Immature natural killer cell (primary cell): ENCODE measurements at regions not wholly inside any gene's neighbourhood (a gene's known extent, or its start where the extent isn't known, plus 50 kb on each side); places are given as distances from the start of the nearest gene placed in this dataset.

Experiments
- DNase-seq, 3 donors: peaks; one replicate each; pipeline ENCODE4 v3.0.0; 2022; ENCODE audit warnings: mixed read lengths in 1 of 3
- H3K27ac Mint-ChIP-seq, 6 donors: one replicate each; pipeline ENCODE4 v1.8.0; 2020; ENCODE audit warnings: mixed read lengths in 6 of 6, mild to moderate bottlenecking in 5 of 6, inconsistent platforms in 4 of 6, moderate library complexity in 3 of 6
- H3K27me3 Mint-ChIP-seq, 3 donors: one replicate each; pipeline ENCODE4 v1.8.0; 2020 to 2021; ENCODE audit warnings: low read depth in 3 of 3, mild to moderate bottlenecking in 3 of 3, mixed read lengths in 3 of 3, moderate library complexity in 3 of 3, inconsistent platforms in 1 of 3
- H3K36me3 Mint-ChIP-seq, 3 donors: one replicate each; pipeline ENCODE4 v1.8.0; 2020; ENCODE audit warnings: mixed read lengths in 3 of 3, inconsistent platforms in 2 of 3, mild to moderate bottlenecking in 2 of 3
- H3K4me1 Mint-ChIP-seq, 2 donors: one replicate each; pipeline ENCODE4 v1.8.0; 2020; ENCODE audit warnings: inconsistent platforms in 2 of 2, mild to moderate bottlenecking in 2 of 2, mixed read lengths in 2 of 2, moderate library complexity in 1 of 2
- H3K4me3 Mint-ChIP-seq, 5 donors: one replicate each; pipeline ENCODE4 v1.8.0; 2020; ENCODE audit warnings: mild to moderate bottlenecking in 5 of 5, mixed read lengths in 5 of 5, inconsistent platforms in 3 of 5, moderate library complexity in 3 of 5
- H3K9me3 Mint-ChIP-seq, 6 donors: one replicate each; pipeline ENCODE4 v1.8.0; 2020; ENCODE audit warnings: mild to moderate bottlenecking in 6 of 6, mixed read lengths in 6 of 6, inconsistent platforms in 4 of 6, moderate library complexity in 3 of 6

GRCh38 chr18:75612456-75612855, 185.0 kb upstream of the SMIM21 start:
- no peak overlapping the region for H3K27ac Mint-ChIP-seq
- DNase-seq: no peak
- peaks cover 0 to 3% (median 2%) of the 10 kb centered on the region in 3 donors for H3K27me3 Mint-ChIP-seq
- peaks cover 0 to 5% (median 0%) of the 10 kb centered on the region in 6 donors for H3K9me3 Mint-ChIP-seq
- H3K36me3 Mint-ChIP-seq: peaks cover 0 to 3% (median 0%) of the 10 kb centered on the region in 3 donors
- no peaks in the 10 kb centered on the region for H3K4me1 Mint-ChIP-seq
- no peak overlapping the region for H3K4me3 Mint-ChIP-seq

- Mint-ChIP-seq H3K9me3 (peaks cover 0 to 1% (median 0%) of the 10 kb centered on the region in 6 donors), H3K4me1 (no peaks in the 10 kb centered on the region), H3K27ac (no peak overlapping the region), H3K36me3 (no peaks in the 10 kb centered on the region), H3K4me3 (no peak overlapping the region), H3K27me3 (peaks cover 0 to 2% (median 2%) of the 10 kb centered on the region in 3 donors)
- no peak for DNase-seq
Observed at GRCh38 chr18:75607701-75608100, 180.2 kb upstream of the SMIM21 start.

- H3K27ac Mint-ChIP-seq: no peak overlapping the region
- H3K36me3 Mint-ChIP-seq: no peaks in the 10 kb centered on the region
- no peaks in the 10 kb centered on the region for H3K4me1 Mint-ChIP-seq
- peaks cover 0 to 4% (median 2%) of the 10 kb centered on the region in 3 donors for H3K27me3 Mint-ChIP-seq
- no peak for DNase-seq
- H3K4me3 Mint-ChIP-seq: no peak overlapping the region
- peaks cover 15 to 27% (median 20%) of the 10 kb centered on the region in 6 donors for H3K9me3 Mint-ChIP-seq
Observed at GRCh38 chr18:75592527-75592926, 165.0 kb upstream of the SMIM21 start.

- H3K9me3 Mint-ChIP-seq: peaks cover 10 to 20% (median 15%) of the 10 kb centered on the region in 6 donors
- H3K36me3 Mint-ChIP-seq: no peaks in the 10 kb centered on the region
- no peak overlapping the region for H3K4me3 Mint-ChIP-seq
- DNase-seq: no peak
- H3K27me3 Mint-ChIP-seq: peaks cover 0 to 5% (median 0%) of the 10 kb centered on the region in 3 donors
- no peak overlapping the region for H3K27ac Mint-ChIP-seq
- H3K4me1 Mint-ChIP-seq: no peaks in the 10 kb centered on the region
Observed at GRCh38 chr18:75588412-75588811, 160.9 kb upstream of the SMIM21 start.

- Mint-ChIP-seq H3K27me3 (peaks cover 0 to 5% (median 0%) of the 10 kb centered on the region in 3 donors), H3K4me1 (no peaks in the 10 kb centered on the region), H3K4me3 (no peak overlapping the region), H3K27ac (no peak overlapping the region), H3K9me3 (peaks cover 3 to 7% (median 5%) of the 10 kb centered on the region in 6 donors), H3K36me3 (no peaks in the 10 kb centered on the region)
- no peak for DNase-seq
Observed at GRCh38 chr18:75587131-75587530, 159.6 kb upstream of the SMIM21 start.

GRCh38 chr18:75586130-75586889, 158.8 kb upstream of the SMIM21 start:
- no peaks in the 10 kb centered on the region for H3K4me1 Mint-ChIP-seq
- no peak overlapping the region for H3K27ac Mint-ChIP-seq
- no peak overlapping the region for H3K4me3 Mint-ChIP-seq
- peaks cover 0 to under 1% (median 0%) of the 10 kb centered on the region in 6 donors for H3K9me3 Mint-ChIP-seq
- H3K27me3 Mint-ChIP-seq: peaks cover 0 to 5% (median 0%) of the 10 kb centered on the region in 3 donors
- H3K36me3 Mint-ChIP-seq: no peaks in the 10 kb centered on the region
- no peak for DNase-seq

GRCh38 chr18:75582940-75583339, 155.4 kb upstream of the SMIM21 start:
- no peak for DNase-seq
- H3K4me1 Mint-ChIP-seq: no peaks in the 10 kb centered on the region
- no peak overlapping the region for H3K27ac Mint-ChIP-seq
- no peak overlapping the region for H3K4me3 Mint-ChIP-seq
- H3K36me3 Mint-ChIP-seq: no peaks in the 10 kb centered on the region
- no peaks in the 10 kb centered on the region for H3K9me3 Mint-ChIP-seq
- peaks cover 0 to 5% (median 0%) of the 10 kb centered on the region in 3 donors for H3K27me3 Mint-ChIP-seq

- Mint-ChIP-seq H3K27ac (no peak overlapping the region), H3K9me3 (no peaks in the 10 kb centered on the region), H3K27me3 (peaks cover 0 to 5% (median 2%) of the 10 kb centered on the region in 3 donors), H3K4me3 (no peak overlapping the region), H3K36me3 (no peaks in the 10 kb centered on the region), H3K4me1 (no peaks in the 10 kb centered on the region)
- no peak for DNase-seq
Observed at GRCh38 chr18:75582406-75582821, 154.9 kb upstream of the SMIM21 start.

- H3K27ac Mint-ChIP-seq: no peak overlapping the region
- peaks cover 0 to 5% (median 2%) of the 10 kb centered on the region in 3 donors for H3K27me3 Mint-ChIP-seq
- no peaks in the 10 kb centered on the region for H3K36me3 Mint-ChIP-seq
- no peak overlapping the region for H3K4me3 Mint-ChIP-seq
- no peaks in the 10 kb centered on the region for H3K9me3 Mint-ChIP-seq
- H3K4me1 Mint-ChIP-seq: no peaks in the 10 kb centered on the region
- no peak for DNase-seq
Observed at GRCh38 chr18:75581336-75582131, 154.0 kb upstream of the SMIM21 start.

- Mint-ChIP-seq H3K4me3 (no peak overlapping the region), H3K4me1 (no peaks in the 10 kb centered on the region), H3K36me3 (no peaks in the 10 kb centered on the region), H3K9me3 (no peaks in the 10 kb centered on the region), H3K27me3 (peaks cover 0 to 2% (median 0%) of the 10 kb centered on the region in 3 donors), H3K27ac (no peak overlapping the region)
- no peak for DNase-seq
Observed at GRCh38 chr18:75574187-75574586, 146.7 kb upstream of the SMIM21 start.

GRCh38 chr18:75563150-75563549, 135.6 kb upstream of the SMIM21 start:
- no peak for DNase-seq
- Mint-ChIP-seq H3K4me1 (no peaks in the 10 kb centered on the region), H3K4me3 (no peak overlapping the region), H3K9me3 (no peaks in the 10 kb centered on the region), H3K36me3 (no peaks in the 10 kb centered on the region), H3K27ac (no peak overlapping the region), H3K27me3 (peaks cover 0 to 9% (median 4%) of the 10 kb centered on the region in 3 donors)

- H3K4me3 Mint-ChIP-seq: no peak overlapping the region
- H3K27ac Mint-ChIP-seq: no peak overlapping the region
- H3K27me3 Mint-ChIP-seq: peaks cover 0 to 12% (median 2%) of the 10 kb centered on the region in 3 donors
- H3K4me1 Mint-ChIP-seq: no peaks in the 10 kb centered on the region
- DNase-seq: no peak
- H3K9me3 Mint-ChIP-seq: no peaks in the 10 kb centered on the region
- H3K36me3 Mint-ChIP-seq: no peaks in the 10 kb centered on the region
Observed at GRCh38 chr18:75562216-75562615, 134.7 kb upstream of the SMIM21 start.

- no peak overlapping the region for H3K4me3 Mint-ChIP-seq
- no peak overlapping the region for H3K27ac Mint-ChIP-seq
Observed at GRCh38 chr18:75558790-75559189, 131.3 kb upstream of the SMIM21 start.

GRCh38 chr18:75556841-75557240, 129.3 kb upstream of the SMIM21 start:
- H3K9me3 Mint-ChIP-seq: no peaks in the 10 kb centered on the region
- no peak overlapping the region for H3K4me3 Mint-ChIP-seq
- H3K4me1 Mint-ChIP-seq: no peaks in the 10 kb centered on the region
- no peaks in the 10 kb centered on the region for H3K36me3 Mint-ChIP-seq
- DNase-seq: no peak
- H3K27me3 Mint-ChIP-seq: peaks cover 2 to 6% (median 4%) of the 10 kb centered on the region in 3 donors
- H3K27ac Mint-ChIP-seq: no peak overlapping the region

More at GRCh38 chr18:75558790-75559189, 131.3 kb upstream of the SMIM21 start:
- H3K4me1 Mint-ChIP-seq: no peaks in the 10 kb centered on the region
- DNase-seq: no peak
- H3K36me3 Mint-ChIP-seq: no peaks in the 10 kb centered on the region
- H3K9me3 Mint-ChIP-seq: no peaks in the 10 kb centered on the region
- peaks cover 4 to 7% (median 4%) of the 10 kb centered on the region in 3 donors for H3K27me3 Mint-ChIP-seq
